ENCODE measurements at regions not wholly inside any gene's neighbourhood (a gene's known extent, or its start where the extent isn't known, plus 50 kb on each side); places are given as distances from the start of the nearest gene placed in this dataset. TPM values are rescaled to one million over a fixed set of nuclear protein-coding genes. Genes with fewer than 3 reads are reported as not detected.

DNA sequence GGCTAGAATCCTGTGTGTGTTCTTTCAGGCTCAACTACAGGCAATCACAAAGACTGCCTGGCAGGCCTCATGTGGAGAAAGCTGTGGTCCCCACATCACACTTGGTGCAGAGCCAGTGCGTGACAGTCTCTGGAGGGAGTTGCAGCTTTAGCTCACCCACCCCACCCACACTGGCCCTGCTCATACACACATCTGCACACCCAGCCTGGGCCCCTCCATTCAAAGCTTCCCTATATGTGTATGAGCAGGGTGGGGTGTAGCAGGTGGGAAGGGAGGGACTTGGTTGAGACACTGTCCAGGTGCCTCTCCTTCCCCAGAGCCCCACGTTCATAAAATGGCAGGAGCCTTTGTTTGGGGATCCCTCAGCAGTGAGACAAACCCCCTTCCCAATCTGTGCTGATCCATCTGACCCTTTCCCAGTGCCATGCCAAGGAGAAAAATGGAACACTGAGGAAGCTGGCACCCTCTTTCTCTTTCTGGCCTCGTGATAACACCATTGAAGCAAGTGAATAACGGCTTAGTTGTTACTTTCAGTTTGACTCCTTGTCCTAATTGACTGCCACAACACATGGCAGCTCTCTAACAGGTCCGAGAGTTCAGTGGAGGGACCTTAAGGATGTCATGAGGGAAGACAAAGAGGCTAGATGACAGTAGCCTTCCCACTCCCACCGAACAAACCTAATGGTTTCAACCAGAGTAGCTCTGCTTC, 53.8 kb upstream of the NRSN1 start:
- no peak for DNase-seq (ENCODE audit: low read depth)
- TF ChIP-seq, protein P1, sequence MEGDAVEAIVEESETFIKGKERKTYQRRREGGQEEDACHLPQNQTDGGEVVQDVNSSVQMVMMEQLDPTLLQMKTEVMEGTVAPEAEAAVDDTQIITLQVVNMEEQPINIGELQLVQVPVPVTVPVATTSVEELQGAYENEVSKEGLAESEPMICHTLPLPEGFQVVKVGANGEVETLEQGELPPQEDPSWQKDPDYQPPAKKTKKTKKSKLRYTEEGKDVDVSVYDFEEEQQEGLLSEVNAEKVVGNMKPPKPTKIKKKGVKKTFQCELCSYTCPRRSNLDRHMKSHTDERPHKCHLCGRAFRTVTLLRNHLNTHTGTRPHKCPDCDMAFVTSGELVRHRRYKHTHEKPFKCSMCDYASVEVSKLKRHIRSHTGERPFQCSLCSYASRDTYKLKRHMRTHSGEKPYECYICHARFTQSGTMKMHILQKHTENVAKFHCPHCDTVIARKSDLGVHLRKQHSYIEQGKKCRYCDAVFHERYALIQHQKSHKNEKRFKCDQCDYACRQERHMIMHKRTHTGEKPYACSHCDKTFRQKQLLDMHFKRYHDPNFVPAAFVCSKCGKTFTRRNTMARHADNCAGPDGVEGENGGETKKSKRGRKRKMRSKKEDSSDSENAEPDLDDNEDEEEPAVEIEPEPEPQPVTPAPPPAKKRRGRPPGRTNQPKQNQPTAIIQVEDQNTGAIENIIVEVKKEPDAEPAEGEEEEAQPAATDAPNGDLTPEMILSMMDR (IDR thresholded peaks at IDR 0.05; ENCODE audit: insufficient read depth, low read depth, low read length): no peak
- H3K4me3 ChIP-seq (ENCODE audit: low read depth, low read length): no peak overlapping the region

DNA sequence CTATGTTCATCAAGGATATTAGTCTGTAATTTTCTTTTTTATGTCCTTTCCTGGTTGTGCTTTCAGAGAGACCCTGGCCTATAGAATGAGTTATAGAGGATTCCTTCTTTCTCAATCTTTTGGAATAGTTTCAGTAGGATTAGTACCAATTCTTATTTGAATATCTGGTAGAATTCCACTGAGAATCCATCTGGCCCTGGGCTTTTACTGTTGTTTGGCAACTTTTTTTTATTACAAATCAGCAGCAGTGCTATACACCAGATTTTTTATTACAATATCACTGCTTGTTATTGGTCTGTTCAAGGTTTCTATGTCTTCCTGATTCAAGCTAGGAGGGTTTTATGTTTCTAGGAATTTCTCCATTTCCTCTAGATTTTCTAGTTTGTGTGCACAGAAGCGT, 50.0 kb upstream of the NRSN1 start:
- no peak for DNase-seq (ENCODE audit: low read depth)
- H3K4me3 ChIP-seq (ENCODE audit: low read depth, low read length): no peak overlapping the region
- TF ChIP-seq, protein P1 (IDR thresholded peaks at IDR 0.05; ENCODE audit: insufficient read depth, low read depth, low read length): no peak

Small RNA genes lying in the stretch of these regions (small RNA-seq; reads per million reads assigned to genes)
- gene AL133270.1 (not detected), gene RNU6-1060P (not detected), gene SPTLC1P2 (not detected)

All from fibroblast of villous mesenchyme (primary cell).